Muscle layer of duodenum (tissue), 2 donors: ENCODE measurements at regions not wholly inside any gene's neighbourhood (a gene's known extent, or its start where the extent isn't known, plus 50 kb on each side); places are given as distances from the start of the nearest gene placed in this dataset.

Experiments used
- H3K27ac ChIP-seq: one replicate; pipeline ENCODE4 v1.7.0; 2013; ENCODE audit warnings: mild to moderate bottlenecking, low read length
- H3K27me3 ChIP-seq: one replicate; pipeline ENCODE4 v1.7.0; 2013; ENCODE audit warnings: low read depth, mild to moderate bottlenecking, control low read depth, low read length
- H3K36me3 ChIP-seq, 2 donors: one replicate each; pipeline ENCODE4 v1.7.0; 2013; ENCODE audit warnings: low read length in 2 of 2, control low read depth in 1 of 2, mild to moderate bottlenecking in 1 of 2; ENCODE audit not compliant: insufficient read depth in 2 of 2, control insufficient read depth in 1 of 2
- H3K4me1 ChIP-seq, 2 donors: one replicate each; pipeline ENCODE4 v1.7.0; 2013; ENCODE audit warnings: low read length in 2 of 2, mild to moderate bottlenecking in 2 of 2, control low read depth in 1 of 2, moderate library complexity in 1 of 2; ENCODE audit not compliant: insufficient read depth in 2 of 2, control insufficient read depth in 1 of 2
- H3K4me3 ChIP-seq, 2 donors: one replicate each; pipeline ENCODE4 v1.7.0; 2013; ENCODE audit warnings: low read length in 2 of 2, low read depth in 1 of 2, mild to moderate bottlenecking in 1 of 2
- H3K9me3 ChIP-seq, 2 donors: one replicate each; pipeline ENCODE4 v1.7.0; 2013; ENCODE audit warnings: low read length in 2 of 2, control low read depth in 1 of 2, mild to moderate bottlenecking in 1 of 2; ENCODE audit not compliant: control insufficient read depth in 1 of 2
- donor health status: healthy.

DNA sequence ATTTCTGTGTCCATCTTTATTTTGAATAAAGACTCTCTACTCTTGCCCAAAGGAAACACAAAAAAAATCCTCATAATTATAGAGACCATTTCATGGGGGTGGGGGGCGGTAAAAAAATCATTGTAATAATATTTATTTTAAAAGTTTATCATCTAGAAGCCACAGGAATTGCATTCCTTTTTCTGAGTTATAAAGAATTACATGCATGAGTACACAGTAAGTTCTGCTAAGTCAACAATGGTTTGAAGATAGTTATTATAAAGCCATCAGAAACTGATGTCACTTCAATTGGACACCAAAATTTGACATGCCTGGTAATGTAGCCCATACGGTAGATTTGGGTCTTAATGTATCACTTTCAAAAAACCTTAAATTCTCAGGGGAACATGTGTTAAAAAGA is 478.1 kb upstream of the NR5A2 start:
- Histone ChIP-seq H3K4me1 (no peaks in the 10 kb centered on the region), H3K36me3 (no peaks in the 10 kb centered on the region), H3K27ac (no peak overlapping the region), H3K9me3 (no peaks in the 10 kb centered on the region), H3K4me3 (no peak overlapping the region), H3K27me3 (no peaks in the 10 kb centered on the region)

- Histone ChIP-seq H3K27ac (no peak overlapping the region), H3K9me3 (no peaks in the 10 kb centered on the region), H3K27me3 (no peaks in the 10 kb centered on the region), H3K36me3 (no peaks in the 10 kb centered on the region), H3K4me1 (no peaks in the 10 kb centered on the region), H3K4me3 (no peak overlapping the region)
Measured at GRCh38 chr1:199550199-199551065, 477.1 kb upstream of the NR5A2 start.

DNA sequence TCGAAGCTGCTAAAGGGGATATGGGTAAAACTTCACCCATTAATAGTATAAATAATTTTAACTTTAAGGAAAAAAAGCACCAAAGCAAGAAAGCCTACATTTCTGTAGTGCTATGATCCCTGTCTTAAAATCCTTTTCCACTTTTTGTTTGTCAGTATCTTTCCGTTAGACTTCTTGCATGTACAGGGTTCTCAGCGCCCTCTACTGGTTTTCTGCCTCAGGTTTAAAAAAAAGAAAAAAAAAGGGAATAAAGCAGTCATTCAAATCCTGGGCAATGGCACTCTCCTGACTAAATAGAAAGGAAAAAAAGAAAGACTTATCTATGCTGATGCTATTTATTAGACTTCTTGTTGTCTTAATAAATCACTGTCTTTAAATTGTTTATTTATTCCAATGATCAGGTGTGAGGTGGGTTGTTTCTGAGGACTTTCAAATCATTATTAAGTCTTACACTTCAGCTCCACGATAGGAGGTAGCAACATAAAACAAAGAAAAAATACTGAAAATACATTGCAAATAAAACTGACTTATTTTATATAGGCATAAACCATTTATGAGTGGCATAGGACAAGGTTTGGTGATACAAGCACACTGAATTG is 475.4 kb upstream of the NR5A2 start:
- Histone ChIP-seq H3K27me3 (no peaks in the 10 kb centered on the region), H3K4me3 (no peak overlapping the region), H3K9me3 (no peaks in the 10 kb centered on the region), H3K4me1 (no peaks in the 10 kb centered on the region), H3K36me3 (no peaks in the 10 kb centered on the region), H3K27ac (no peak overlapping the region)

DNA sequence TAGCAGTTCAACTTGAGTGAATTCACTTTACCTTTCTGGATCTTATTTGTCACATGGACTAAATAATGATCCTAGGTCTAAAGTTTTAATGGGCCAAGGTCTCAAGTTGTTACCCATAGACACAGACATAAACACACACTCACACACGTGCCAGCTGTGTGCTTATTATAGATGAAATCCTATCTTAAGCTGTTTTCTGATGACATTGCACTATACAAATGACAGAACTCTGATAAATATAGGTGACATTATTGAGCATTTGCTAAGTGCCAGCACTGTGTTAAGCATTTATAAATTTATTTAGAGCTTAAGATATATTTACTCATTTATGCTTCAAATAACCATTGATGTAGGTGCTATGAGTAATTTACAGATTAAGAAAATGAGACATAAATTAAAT is 474.4 kb upstream of the NR5A2 start:
- no peaks in the 10 kb centered on the region for H3K9me3 ChIP-seq
- no peak overlapping the region for H3K27ac ChIP-seq
- H3K4me3 ChIP-seq, result no peak overlapping the region
- no peaks in the 10 kb centered on the region for H3K27me3 ChIP-seq
- no peaks in the 10 kb centered on the region for H3K36me3 ChIP-seq
- H3K4me1 ChIP-seq, result no peaks in the 10 kb centered on the region

GRCh38 chr1:199561334-199561733 is 466.2 kb upstream of the NR5A2 start:
- Histone ChIP-seq H3K9me3 (no peaks in the 10 kb centered on the region), H3K27ac (no peak overlapping the region), H3K27me3 (no peaks in the 10 kb centered on the region), H3K4me1 (no peaks in the 10 kb centered on the region), H3K4me3 (no peak overlapping the region), H3K36me3 (no peaks in the 10 kb centered on the region)

- no peaks in the 10 kb centered on the region for H3K4me1 ChIP-seq
- no peaks in the 10 kb centered on the region for H3K9me3 ChIP-seq
- no peak overlapping the region for H3K27ac ChIP-seq
- no peak overlapping the region for H3K4me3 ChIP-seq
- H3K36me3 ChIP-seq, result no peaks in the 10 kb centered on the region
- no peaks in the 10 kb centered on the region for H3K27me3 ChIP-seq
Measured at GRCh38 chr1:199573047-199573446, 454.5 kb upstream of the NR5A2 start.

- Histone ChIP-seq H3K9me3 (no peaks in the 10 kb centered on the region), H3K4me1 (no peaks in the 10 kb centered on the region), H3K27me3 (no peaks in the 10 kb centered on the region), H3K4me3 (no peak overlapping the region), H3K36me3 (no peaks in the 10 kb centered on the region), H3K27ac (no peak overlapping the region)
Measured at GRCh38 chr1:199574950-199575349, 452.6 kb upstream of the NR5A2 start.

DNA sequence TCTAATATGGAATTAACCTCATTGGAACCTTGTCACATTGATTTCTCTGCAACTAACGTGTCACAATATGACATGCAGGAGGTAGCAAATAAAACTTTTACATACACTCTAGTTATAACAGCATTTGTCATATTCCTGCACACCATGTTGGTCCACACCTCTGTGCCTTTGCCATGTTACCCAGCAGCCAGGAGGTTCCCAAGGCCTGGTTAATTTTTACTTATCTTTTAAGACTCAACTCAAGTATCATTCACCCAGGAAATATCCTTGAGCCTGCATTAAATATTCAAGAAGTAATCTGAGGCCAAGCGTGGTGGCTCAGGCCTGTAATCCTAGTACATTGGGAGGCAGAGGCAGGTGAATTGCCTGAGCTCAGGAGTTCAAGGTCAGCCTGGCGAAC is 447.2 kb upstream of the NR5A2 start:
- Histone ChIP-seq H3K4me3 (no peak overlapping the region), H3K36me3 (no peaks in the 10 kb centered on the region), H3K4me1 (no peaks in the 10 kb centered on the region), H3K27ac (no peak overlapping the region), H3K27me3 (no peaks in the 10 kb centered on the region), H3K9me3 (no peaks in the 10 kb centered on the region)

DNA sequence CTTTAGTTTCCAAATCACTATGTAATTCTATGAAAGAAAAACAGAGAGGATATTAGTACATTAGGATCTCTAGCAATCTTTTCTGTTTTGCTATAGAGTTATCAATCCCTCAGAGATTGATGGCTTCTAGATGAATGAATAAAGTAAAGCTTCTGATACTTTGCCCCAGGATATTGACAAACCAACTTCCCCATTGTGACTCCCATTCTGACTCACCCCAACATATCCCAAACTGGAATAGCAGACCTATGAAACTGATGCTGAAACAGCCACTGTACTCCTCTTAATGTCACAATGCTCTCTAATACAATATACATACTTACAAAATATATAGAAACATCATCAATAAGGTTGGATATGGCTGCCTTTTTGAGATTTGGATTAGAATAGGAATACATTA is 442.1 kb upstream of the NR5A2 start:
- H3K9me3 ChIP-seq, result no peaks in the 10 kb centered on the region
- H3K4me3 ChIP-seq, result no peak overlapping the region
- H3K4me1 ChIP-seq, result no peaks in the 10 kb centered on the region
- H3K27ac ChIP-seq, result no peak overlapping the region
- H3K36me3 ChIP-seq, result no peaks in the 10 kb centered on the region
- H3K27me3 ChIP-seq, result no peaks in the 10 kb centered on the region

DNA sequence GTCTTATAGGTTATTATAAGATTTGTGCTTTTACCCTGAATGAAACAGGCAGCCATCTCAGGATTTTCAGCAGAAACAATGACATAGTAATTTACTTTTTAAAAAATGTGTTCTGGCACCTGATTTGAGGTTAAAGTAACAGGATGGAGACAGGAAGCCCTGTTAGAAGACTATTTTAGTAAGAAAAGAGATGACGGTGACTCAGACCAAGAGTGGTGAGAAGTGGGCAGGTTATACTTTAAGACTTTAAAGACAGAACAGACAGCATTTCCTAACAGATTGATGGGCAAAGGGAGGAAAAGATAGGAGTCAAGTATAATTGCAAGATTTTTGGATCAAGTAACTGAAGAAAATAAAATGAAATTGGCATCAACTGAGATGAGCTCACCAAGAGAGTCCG is 436.8 kb upstream of the NR5A2 start:
- no peak overlapping the region for H3K27ac ChIP-seq
- no peaks in the 10 kb centered on the region for H3K36me3 ChIP-seq
- no peak overlapping the region for H3K4me3 ChIP-seq
- H3K4me1 ChIP-seq, result no peaks in the 10 kb centered on the region
- H3K27me3 ChIP-seq, result no peaks in the 10 kb centered on the region
- no peaks in the 10 kb centered on the region for H3K9me3 ChIP-seq

DNA sequence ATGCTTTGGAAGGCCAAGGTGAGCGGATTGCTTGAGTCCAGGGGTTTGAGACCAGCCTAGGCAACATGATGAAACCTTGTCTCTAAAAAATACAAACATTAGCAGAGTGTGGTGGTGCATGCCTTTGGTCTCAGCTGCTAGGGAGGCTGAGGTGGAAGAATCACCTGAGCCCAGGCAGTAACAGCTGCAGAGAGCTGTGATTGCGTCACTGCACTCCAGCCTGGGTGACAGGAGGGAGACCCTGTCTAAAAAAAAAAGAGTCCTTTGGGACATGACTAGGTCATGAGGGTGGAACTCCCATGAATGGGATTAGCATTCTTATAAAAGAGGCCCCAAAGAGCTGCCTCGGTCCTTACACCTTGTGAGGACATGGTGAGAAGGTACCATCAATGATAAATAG is 436.0 kb upstream of the NR5A2 start:
- H3K4me1 ChIP-seq, result no peaks in the 10 kb centered on the region
- H3K27ac ChIP-seq, result no peak overlapping the region
- peaks cover 0 to 4% of the 10 kb centered on the region in 2 donors for H3K9me3 ChIP-seq
- H3K36me3 ChIP-seq, result no peaks in the 10 kb centered on the region
- H3K27me3 ChIP-seq, result no peaks in the 10 kb centered on the region
- no peak overlapping the region for H3K4me3 ChIP-seq

DNA sequence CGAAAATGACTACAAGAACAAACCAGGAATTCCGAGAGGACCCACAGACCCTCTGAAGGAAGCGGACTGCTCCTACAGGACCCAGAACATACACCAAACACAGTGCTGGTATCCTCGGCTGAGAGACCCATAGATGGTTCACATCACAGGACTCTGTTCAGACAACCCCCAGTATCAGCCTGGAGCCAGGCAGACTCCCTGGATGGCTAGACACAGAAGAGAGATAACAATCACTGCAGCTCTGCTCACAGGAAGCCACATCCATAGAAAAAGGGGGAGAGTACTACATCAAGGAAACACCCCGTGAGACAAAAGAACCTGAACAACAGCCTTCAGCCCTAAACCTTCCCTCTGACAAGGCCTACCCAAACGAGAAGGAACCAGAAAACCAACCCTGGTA is 434.0 kb upstream of the NR5A2 start:
- H3K27me3 ChIP-seq, result no peaks in the 10 kb centered on the region
- peaks cover 0 to 4% of the 10 kb centered on the region in 2 donors for H3K9me3 ChIP-seq
- H3K36me3 ChIP-seq, result no peaks in the 10 kb centered on the region
- no peaks in the 10 kb centered on the region for H3K4me1 ChIP-seq
- no peak overlapping the region for H3K4me3 ChIP-seq
- H3K27ac ChIP-seq, result no peak overlapping the region
